Limb (tissue), 2 donors: ENCODE measurements at regions not wholly inside any gene's neighbourhood (a gene's known extent, or its start where the extent isn't known, plus 50 kb on each side); places are given as distances from the start of the nearest gene placed in this dataset.
"Not testable (repeated sequence)": the region's sequence is repeated elsewhere in the genome, so short reads cannot be mapped to it uniquely, and the experiment has no call there.

Experiments used
- DNase-seq, 2 donors: peaks; one replicate each; pipeline ENCODE4 v3.0.0-alpha.2; 2016; ENCODE audit errors: extremely low spot score in 2 of 2

DNA sequence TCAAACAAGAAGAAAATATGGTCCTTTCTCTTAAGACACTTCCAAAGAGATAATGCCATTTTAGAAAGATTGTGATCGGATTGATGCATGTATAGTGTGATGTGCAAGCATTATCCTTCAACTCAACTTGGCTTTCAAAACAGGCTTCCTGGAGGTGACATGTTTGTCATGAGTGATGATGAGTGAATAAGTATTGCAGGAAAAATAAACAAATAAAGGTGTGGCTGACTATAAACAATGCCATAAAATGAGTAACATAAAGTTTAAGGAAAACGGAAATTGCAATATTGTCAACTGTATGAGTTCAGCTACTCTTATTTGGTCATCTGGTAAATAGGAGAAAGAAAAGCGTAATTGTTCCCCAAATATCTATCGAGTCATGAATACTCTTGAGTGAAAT is 1283.7 kb downstream of the PCDH9 start:
- no peak for DNase-seq

DNA sequence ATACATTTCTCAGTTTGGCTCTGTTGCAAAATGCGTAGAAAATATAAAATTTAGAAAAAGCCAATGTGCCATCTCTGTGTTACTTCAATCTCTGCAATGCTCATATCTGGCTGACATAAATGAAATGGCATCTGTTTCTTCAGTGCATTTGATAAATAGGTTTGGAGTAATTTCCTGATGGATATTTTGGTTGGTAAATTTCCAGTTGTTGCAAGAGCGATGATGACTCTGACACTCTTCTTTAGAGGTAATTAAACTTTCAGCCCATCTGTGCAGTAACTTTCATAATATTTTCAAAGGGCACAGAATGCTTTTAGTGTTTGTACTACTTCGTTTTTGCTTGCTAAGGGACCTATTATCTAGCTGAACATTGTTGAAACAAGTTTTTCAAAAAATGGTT is 1286.4 kb downstream of the PCDH9 start:
- no peak for DNase-seq

DNA sequence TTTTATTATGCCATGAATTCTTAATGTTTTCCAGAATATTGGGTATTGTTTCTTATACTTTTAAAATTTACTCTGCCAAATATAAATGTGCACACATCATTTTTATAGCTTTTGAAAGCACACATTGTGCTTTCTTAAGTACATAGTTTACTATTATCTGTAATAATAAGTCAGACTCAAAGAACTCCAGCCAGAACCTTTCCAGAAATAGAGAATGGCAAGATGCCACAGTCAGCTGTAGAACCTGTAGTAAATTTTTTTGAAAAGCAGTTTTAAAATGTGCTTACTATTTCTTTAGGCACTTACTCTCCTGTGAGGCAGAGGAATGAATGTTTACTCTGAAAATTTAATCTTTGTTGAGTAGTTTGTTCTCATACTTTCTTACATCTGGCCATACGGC is 1287.1 kb downstream of the PCDH9 start:
- DNase-seq, result peak in 1 of 2 donors; percentile 38

DNA sequence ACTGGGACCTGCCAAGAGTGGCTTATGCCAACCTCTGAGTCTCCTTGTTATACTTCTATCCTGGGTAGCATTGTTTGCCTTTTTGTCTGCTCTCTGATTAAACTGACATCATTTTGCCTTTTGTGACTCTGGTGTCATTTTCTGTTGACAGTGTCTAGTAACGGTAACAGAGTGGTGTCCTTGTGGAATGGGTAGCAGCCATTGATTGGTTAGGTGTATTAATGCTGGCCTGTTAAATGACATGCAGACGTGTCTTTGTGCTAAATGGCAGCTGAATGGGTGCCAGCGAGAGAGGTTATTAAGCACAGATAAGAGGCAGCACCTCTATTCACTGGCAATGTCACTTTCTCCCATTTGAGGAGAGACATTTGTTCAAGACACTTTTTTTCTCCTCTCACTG is 1289.4 kb downstream of the PCDH9 start:
- no peak for DNase-seq

DNA sequence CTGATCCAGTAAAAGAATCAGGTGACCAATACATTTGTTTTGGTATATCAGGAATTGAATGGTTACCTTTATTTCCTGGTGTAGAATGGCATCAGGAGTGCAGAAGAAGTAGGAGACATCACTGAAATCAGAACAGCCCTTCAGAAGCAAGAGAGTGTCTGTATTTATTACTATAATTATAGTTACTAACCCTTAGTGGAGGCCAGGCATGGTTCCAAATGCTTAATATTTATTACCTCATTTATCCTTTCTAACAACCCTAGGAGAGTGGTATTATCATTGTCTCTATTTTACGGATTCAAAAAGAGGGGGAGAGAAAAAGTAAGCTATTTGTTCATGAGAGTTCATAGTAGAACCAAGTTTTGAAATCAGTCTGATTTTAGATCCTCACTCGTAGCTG is 1292.9 kb downstream of the PCDH9 start:
- no peak for DNase-seq

DNA sequence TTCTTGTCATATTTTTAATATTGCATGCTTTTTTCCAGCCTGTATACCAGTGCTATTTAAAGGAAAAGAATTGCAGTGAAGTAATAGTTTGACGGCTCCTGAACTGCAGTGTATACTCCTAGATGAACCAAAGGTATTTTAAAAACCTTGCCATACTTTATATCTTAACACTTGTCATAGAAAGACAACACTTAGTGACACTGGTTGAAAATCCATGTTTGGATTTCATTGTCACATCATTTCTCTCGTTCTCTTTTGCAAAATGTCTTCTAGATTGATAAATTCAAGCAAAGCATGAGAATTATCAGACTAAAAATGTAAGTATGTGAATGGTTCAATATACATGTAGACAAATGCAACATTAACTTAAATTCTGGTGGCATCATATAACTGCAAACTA is 1293.9 kb downstream of the PCDH9 start:
- no peak for DNase-seq

DNA sequence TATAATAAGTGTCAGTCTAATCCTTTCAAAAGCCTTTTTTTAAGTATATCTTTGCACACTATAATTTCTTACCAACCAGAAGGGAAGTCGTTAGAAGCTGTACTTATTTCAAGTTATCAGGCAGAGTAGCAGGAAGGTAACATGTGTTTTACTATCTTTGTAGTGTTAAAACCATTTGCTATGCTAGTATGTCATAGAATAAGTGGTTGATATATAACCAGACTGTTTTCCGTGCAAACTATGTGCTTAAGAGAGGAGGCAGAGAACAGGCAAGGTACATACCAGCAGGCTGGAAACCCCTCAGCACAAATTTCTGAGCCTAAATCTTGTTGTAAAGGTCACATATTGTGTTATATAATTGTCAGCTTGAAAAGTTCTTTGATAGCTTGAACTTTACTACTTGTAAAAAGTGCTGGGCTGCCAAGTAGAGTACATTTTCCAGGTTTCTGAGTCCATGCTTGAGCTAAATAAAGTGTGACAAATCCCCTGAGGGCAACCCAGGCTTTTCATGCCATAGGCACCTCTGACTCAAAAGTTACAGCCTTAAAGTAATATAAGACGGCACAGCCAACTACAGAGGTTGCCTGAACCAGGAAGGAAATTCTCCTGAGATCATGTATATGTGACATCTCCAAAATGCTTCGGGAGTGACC is 1297.4 kb downstream of the PCDH9 start:
- DNase-seq, result no peak

DNA sequence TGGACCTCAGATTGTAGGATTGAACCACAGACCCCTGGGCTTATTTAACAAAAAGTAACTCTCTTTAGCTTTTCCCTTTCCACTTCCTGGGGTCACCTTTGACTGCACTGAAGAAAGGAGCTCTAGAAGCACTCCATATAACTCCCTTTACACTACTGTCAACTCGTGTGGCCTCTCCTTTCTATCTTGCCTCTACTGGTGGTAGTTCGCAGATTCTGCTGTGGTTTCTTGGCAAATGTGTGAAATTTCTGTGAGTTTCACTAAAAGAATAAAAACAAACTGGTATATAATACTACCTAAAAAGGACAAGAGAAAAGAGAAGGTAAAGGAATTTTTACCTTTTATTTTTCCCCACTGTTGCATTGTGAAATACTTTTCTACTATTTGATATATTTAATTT is 1298.1 kb downstream of the PCDH9 start:
- no peak for DNase-seq

DNA sequence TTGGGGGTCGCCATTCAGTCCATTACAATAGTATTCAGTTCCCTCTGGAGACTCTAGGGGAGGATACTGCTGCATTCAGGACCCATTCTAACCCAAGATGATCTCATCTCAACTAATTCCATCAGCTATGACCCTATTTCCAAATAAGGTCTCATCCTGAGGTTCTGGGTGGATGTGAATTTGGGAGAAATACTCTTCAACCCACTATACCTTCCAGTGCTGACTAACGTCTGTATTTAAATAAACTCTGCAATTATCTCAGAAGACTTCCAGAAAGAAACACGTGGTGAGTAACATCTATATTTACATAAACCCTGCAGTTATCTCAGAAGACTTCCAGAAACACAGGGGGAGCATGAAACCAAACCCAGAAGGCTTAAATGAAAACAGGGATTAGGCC is 1300.7 kb downstream of the PCDH9 start:
- DNase-seq, result no peak

DNA sequence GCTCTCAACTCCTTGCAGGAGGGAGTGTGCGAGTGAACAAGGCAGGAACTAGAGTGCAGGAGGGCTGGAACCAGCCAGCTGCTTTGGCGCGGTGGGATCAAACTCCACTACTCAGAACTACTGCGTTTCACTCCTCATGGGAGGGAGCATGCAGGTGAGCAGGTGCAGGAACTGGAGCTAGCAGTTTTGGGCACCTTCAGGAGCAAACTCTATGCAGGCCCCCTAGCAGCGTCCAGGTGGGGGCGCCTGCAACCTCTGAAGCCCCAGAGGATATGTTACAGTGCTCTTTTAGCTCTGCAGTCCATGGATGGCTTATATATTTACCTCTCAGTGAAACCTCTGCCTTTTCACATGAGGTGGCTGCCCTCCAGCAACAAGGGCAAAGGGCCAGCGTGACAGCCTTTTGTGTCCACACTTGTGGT is 1303.4 kb downstream of the PCDH9 start:
- peak in 1 of 2 donors; percentile 35 for DNase-seq

DNA sequence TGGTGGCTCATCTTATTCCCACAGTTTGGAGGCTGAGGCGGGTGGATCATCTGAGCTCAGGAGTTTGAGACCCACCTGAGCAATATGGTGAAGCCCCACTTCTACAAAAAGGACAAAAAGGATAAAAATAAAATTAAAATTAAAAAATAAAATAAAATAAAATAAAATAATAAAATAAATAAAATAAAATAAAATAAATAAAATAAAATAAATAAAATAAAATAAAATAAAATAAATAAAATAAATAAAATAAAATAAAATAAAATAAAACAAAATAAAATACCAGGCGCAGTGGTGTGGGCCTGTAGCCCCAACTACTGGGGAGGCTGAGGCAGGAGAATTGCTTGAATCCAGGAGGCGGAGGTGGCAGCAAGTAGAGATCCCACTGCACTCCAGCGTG is 1307.3 kb downstream of the PCDH9 start:
- not testable (repeated sequence) for DNase-seq

DNA sequence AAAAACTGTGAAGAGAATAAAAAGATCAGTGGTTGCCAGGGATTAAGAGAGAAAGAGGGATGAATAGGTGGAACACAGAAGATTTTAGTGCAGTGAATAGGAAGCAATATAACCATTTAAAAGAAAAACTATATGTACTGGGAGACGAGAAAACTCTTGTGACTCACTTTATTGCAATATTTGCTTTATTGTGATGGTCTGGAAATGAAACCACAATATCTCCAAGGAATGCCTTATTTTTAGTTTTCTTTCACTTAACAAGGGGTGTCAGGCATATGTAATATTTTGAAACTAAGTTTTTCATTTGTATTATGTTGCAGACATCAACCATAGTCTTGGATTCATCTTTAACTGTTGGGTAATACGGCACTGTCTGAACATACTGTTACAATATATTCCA is 1308.2 kb downstream of the PCDH9 start:
- no peak for DNase-seq

DNA sequence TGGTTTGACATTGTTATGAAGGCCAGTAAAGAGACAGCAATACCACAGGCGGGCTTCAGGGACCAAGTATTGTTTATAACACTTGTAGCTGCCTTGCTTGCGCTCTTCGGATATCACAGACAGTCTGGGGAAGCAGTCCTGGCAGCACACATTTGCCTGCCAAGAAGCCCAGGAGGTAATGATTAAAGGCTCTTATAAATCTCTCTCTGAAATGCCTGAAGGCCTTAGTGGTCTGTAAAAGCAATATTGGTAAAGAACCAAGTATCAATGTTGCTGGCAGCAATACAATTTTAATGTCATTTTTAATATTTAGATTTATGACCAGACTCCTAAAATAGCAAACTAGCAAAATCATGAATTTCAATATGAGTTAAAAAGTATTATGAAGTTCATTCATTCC is 1312.4 kb downstream of the PCDH9 start:
- peak in 1 of 2 donors; percentile 35 for DNase-seq

DNA sequence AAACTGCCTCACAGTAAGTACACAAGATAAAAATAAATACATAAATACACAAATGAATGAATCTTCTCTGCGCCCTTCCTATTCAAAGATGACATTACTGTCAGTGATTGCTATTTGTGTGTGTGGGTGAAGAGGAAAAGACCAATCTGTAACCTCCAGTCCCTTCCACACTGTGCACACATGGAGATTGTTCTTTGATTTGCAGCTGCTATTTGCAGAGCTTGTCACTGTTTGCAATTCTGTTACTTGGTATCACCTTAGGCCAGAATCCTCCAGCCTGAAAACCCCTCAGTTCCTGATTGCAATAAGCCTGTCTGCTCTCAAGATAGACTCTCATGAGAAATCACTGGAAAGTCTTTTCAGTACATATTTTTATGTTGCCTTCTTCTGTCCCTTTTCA is 1314.9 kb downstream of the PCDH9 start:
- no peak for DNase-seq

DNA sequence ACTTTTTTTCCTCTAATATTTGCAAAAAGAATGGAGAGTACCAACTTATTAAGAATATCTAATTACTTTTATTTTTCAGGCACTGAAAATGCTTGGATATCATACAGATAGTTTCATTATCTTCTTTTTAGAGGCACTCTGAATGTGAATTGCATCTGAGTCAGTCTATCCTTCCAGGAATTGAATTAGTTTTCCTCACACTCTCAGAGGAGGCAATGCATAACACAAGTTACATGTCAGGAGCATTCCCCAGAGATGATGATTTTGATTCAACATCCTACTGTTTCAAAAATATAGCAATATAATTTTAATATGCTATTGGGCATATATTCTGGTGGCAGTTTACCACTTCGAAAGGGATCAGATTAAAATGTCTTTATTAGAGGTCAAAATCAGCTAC is 1315.4 kb downstream of the PCDH9 start:
- DNase-seq, result no peak

DNA sequence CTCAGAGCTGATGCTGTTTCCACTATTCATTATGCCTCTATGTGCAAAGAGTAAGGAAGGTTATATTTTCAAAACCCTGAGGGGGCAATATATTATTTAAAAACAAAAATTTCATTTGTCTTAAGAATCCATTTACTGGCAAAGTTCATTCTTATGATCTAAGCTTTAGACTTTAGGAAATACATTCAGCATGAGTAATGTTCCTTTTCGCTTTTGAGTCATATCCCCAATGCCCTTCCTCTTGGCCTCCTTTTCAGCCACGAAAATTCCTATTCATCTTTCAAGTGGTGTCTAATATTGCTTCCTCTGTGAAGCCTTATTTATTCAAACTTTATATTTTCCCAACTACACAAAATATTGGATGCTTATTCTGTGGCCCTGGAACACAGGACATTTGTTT is 1317.0 kb downstream of the PCDH9 start:
- DNase-seq, result peak in 1 of 2 donors; percentile 55

DNA sequence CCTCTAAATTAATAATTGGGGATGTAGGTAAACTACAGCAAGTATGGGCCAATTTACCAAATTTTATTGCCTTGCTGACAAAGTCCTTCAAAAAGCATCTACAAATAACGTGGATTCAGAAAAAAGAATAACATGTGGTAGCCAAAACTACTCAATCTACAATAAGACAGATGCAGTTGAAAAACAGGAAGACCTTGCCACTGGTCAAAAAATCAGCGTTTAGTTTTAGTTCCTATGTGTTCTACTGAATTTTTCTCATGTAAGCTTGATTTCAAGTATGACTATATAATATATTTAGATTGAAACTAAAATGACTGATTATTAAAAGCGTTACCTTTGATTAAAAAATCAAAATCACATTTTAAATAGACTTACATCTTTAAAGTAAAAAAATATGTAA is 1317.6 kb downstream of the PCDH9 start:
- DNase-seq, result no peak

DNA sequence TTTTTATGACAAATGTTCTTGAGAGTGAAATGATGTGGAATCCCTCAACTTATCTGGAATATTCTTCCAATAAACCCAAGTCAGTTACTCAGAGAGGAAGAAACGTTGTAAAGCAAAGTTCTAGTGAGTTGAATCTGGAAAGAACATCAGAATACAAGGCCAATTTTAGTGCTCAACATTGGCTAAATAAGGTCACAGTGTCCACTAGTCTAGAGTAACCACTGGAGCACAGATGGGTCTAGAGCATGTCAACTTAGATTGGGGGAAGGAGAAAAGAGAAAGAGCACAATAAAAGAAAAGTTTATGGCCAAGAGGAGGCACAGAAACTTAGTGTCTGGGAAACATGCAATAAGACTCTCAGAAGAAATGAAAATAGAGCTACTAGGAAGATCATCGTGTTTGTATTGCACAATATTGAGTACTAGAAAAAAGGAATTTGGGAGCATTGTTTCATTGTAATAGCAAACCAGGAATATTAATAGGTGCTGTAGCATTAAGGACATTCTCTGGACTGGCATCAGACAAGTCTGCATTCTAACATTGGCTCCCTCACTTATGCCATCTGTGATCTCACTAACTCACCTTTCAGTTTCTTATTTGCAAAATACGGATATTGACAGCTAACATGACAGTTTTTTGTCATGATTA is 1318.5 kb downstream of the PCDH9 start:
- no peak for DNase-seq

DNA sequence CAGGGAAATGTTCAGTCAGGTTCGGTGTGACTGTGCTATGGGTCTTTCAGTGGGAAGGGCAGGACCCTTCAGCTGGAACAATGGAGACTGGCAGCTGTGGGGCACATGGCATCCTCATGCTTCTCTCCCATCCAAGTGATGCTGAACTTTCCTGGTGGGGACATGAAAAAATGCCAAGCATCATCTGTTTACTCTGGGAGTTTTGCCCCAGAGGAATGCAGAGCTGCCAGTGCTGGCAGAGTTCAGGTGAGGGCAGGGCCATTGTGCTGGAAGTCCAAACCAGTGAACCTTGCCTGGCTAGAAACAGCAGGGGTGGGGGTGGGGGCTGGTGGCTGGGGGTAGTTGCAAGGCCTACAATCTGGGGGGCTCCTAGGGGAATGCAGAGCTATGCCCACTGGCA is 1320.6 kb downstream of the PCDH9 start:
- no peak for DNase-seq

DNA sequence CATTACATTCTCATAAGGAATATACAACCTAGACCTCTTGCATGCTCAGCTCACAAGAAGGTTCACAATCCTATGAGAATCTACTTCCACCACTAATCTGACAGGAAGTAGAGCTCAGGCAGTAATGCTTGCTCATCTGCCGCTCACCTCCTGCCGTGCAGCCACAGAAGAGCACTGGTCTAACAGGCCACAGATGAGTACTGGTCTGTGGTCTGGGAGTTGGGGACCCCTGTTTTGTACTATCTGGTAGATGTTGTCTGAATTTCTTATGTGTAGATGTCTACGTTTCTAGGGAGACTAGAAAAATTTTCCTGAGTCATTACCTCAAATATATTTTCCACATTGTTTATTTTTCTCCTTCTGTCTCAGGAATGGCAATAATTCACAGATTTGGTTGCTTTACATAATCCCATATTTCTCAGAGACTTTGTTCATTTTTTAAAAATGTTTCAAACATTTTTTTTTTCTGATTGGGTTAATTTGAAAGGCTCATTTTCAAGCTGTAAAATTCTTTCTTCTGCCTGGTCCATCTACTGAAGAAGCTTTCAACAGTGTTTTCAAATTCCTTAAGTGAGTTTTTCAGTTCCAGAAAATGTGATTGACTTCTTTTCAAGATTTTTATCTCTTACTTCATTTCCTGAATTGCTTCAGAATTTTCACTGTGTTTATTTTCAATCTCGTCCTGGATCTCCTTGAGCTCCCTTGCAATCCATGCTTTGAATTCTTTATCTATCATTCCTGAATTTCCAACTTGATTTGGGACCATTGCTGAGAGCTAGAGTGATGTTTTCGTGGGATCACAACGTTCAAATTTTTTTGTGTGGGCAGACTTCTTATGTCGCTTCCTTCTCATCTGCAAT is 1322.2 kb downstream of the PCDH9 start:
- no peak for DNase-seq

DNA sequence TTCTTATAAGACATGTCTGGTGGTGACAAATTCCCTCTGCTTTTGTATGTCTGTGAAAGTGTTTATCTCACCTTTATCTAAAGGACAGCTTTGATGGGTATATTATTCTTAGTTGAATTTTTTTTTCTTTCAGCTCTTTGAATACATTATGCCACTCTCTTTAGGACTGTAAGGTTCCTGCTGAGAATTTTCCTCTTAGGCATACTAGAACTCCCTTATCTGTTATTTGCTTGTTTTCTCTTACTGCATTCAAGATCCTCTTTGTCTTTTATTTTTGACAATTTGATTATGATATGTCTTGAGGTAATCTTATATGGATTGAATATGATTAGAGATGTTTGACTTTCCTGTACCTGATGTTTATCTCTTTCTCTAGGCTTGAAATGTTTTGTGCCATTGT is 1328.4 kb downstream of the PCDH9 start:
- DNase-seq, result no peak

DNA sequence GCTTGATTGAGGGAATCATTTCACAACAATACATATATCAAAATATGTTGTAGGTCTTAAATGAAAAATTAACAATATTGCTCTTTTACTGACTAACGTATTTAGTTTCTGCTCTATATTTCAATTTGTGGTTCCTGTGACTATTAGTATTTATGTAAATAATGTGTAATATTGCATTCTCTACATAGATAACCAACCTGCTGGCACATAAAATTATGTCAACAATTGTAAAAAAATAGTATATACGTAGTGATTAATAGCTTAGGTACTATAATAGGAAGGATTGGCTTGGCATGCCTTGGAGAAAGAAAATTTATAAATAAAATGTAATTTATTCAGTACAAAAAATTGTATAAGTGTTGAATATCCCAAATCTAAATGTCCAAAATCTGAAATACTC is 1336.1 kb downstream of the PCDH9 start:
- no peak for DNase-seq

DNA sequence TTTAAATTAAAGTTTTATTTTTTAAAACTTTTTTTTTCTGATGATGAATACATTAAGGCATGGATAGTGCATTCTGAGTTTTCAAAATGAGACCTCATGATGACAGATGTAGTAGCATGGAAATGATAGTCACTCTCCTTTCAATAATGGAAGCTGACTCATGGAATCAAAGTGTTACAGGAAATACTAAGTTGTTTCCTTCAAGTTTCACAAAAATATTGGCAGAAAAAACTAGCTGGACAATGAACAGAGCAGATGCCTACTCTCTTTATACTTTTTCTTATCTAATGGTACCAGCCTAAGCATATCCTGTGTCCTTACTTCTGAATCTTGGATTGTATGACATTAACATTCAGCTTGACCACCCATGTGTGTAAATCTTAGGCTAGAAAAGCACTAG is 1337.3 kb downstream of the PCDH9 start:
- no peak for DNase-seq
